Stomach (tissue), 8 donors: ENCODE measurements at regions not wholly inside any gene's neighbourhood (a gene's known extent, or its start where the extent isn't known, plus 50 kb on each side); places are given as distances from the start of the nearest gene placed in this dataset.

ENCODE experiments used
- DNase-seq, 2 donors: peaks; one replicate each; pipeline versions ENCODE4 v3.0.0 to v3.0.0-alpha.2; 2013 to 2019
- H3K27ac ChIP-seq, 5 donors: fragments of 200-600 bp in 4 of 5; sonication (generic) in 4 of 5; one replicate each; pipeline ENCODE4 v1.5.1; 2013 to 2019; ENCODE audit warnings: mild to moderate bottlenecking in 1 of 5, moderate library complexity in 1 of 5
- H3K27me3 ChIP-seq, 3 donors: fragments of 200-600 bp; sonication (generic); one replicate each; pipeline ENCODE4 v1.5.1; 2017 to 2019; ENCODE audit warnings: mixed run types in 1 of 3
- H3K36me3 ChIP-seq, 4 donors: fragments of 200-600 bp; sonication (generic); 1 replicate in 3 of 4; 2 replicates in 1 of 4; pipeline ENCODE4 v1.5.1; 2016 to 2019
- H3K4me1 ChIP-seq, 4 donors: fragments of 200-600 bp; sonication (generic); one replicate each; pipeline ENCODE4 v1.5.1; 2016 to 2019
- H3K4me3 ChIP-seq, 4 donors: fragments of 200-600 bp; sonication (generic) in 3 of 4; one replicate each; pipeline ENCODE4 v1.5.1; 2016 to 2019; ENCODE audit warnings: mild to moderate bottlenecking in 1 of 4
- H3K9me3 ChIP-seq, 4 donors: fragments of 200-600 bp; sonication (generic); one replicate each; pipeline ENCODE4 v1.5.1; 2016 to 2019
- EP300 ChIP-seq: sonication (generic); formaldehyde crosslinking; IDR thresholded peaks from one replicate; pipeline ENCODE4 v1.6.1; 2017; ENCODE audit warnings: antibody characterized with exemption
- POLR2A ChIP-seq, 4 donors: fragments of 450-650 bp; IDR thresholded peaks; one replicate each; pipeline ENCODE4 v1.6.1; 2016; ENCODE audit warnings: antibody characterized with exemption in 4 of 4, control low read depth in 2 of 4, mild to moderate bottlenecking in 1 of 4, moderate library complexity in 1 of 4
- POLR2AphosphoS5 ChIP-seq, 3 donors: sonication (generic); formaldehyde crosslinking; IDR thresholded peaks; one replicate each; pipeline ENCODE4 v1.6.1; 2016; ENCODE audit warnings: antibody characterized with exemption in 3 of 3
- WGBS, 5 donors: extraction: QIAGEN DNeasy Blood & Tissue Kit in 3 of 5; methylation state at CpG; one replicate each; pipeline versions ENCODE4 v1.1.5 to v1.1.7; 2013 to 2018; 5-methylcytosine and 5-hydroxymethylcytosine counted together
- intact Hi-C: fragments of 100-400 bp; cut with DNase I; formaldehyde crosslinking; loops from one replicate; pipeline ENCODE4 v1.15.1; 2023; ENCODE audit warnings: low total_unique reads
- TF ChIP-seq, protein P1 (sequence below), 7 experiments: fragments of 450-650 bp in 4 of 7; fragments of 200-600 bp in 3 of 7; sonication (generic) in 3 of 7; IDR thresholded peaks; one replicate each; pipeline ENCODE4 v1.5.1; 2016 to 2019; ENCODE audit warnings: antibody characterized with exemption in 7 of 7, control low read depth in 2 of 7, mild to moderate bottlenecking in 1 of 7
- donor health status: healthy with polysubstance abuse.
- donor health status: Bipolar disorder and iron deficiency.
- donor health status: healthy.

DNA sequence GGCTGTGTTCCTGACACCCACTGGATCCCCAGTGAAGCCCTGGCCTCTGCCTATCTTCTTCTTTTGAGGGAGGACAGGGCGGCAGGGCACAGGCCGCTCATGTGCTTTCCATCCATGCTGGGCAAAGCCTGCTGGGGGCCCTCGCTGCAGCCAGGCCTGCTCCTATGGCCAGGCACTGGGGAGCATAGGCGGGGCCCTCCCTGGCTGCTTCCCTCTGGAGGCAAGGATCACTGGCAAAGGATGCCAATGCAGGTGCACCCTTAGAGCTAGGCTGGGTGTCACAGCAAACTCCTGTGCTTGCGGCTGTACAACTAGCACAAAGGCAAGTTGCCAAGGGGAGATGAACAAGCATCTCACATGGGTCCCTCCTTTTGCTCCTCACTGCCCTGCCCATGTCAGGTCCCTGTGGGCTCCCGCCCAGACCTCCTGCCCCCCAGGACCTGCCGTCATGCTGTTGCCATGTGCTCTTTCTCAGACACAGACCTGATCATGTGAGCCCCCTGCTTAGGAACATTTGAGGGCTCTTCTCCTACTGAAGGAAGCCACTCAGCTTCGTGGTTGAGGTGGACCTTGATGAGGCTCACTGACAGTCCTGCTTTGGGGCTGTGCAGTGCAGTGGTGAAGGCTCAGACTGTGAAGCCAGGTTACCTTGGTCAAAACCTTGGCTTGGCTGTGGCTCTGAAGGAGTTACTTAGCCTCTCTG lies 393.6 kb downstream of the PTPRU start:
- TF ChIP-seq EP300 (no peak), POLR2A (IDR thresholded peaks at IDR 0.05) (no peak), POLR2AphosphoS5 (IDR thresholded peaks at IDR 0.05) (no peak)
- TF ChIP-seq, protein P1, sequence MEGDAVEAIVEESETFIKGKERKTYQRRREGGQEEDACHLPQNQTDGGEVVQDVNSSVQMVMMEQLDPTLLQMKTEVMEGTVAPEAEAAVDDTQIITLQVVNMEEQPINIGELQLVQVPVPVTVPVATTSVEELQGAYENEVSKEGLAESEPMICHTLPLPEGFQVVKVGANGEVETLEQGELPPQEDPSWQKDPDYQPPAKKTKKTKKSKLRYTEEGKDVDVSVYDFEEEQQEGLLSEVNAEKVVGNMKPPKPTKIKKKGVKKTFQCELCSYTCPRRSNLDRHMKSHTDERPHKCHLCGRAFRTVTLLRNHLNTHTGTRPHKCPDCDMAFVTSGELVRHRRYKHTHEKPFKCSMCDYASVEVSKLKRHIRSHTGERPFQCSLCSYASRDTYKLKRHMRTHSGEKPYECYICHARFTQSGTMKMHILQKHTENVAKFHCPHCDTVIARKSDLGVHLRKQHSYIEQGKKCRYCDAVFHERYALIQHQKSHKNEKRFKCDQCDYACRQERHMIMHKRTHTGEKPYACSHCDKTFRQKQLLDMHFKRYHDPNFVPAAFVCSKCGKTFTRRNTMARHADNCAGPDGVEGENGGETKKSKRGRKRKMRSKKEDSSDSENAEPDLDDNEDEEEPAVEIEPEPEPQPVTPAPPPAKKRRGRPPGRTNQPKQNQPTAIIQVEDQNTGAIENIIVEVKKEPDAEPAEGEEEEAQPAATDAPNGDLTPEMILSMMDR (IDR thresholded peaks at IDR 0.05): no peak
- H3K4me1 ChIP-seq: no peaks in the 10 kb centered on the region
- DNase-seq: peak in 1 of 2 donors; percentile 23
- no peak overlapping the region for H3K4me3 ChIP-seq
- H3K27ac ChIP-seq: no peak overlapping the region
- H3K9me3 ChIP-seq: peaks cover 0 to 10% (median 8%) of the 10 kb centered on the region in 4 donors
- H3K27me3 ChIP-seq: peaks cover 0 to 14% (median 4%) of the 10 kb centered on the region in 3 donors
- 69 to 84% (median 80%) methylated on average over 1 to 8 of the region's 8 CpGs for WGBS, 5 donors
- no peaks in the 10 kb centered on the region for H3K36me3 ChIP-seq
- intact Hi-C loops: no loop called here

DNA sequence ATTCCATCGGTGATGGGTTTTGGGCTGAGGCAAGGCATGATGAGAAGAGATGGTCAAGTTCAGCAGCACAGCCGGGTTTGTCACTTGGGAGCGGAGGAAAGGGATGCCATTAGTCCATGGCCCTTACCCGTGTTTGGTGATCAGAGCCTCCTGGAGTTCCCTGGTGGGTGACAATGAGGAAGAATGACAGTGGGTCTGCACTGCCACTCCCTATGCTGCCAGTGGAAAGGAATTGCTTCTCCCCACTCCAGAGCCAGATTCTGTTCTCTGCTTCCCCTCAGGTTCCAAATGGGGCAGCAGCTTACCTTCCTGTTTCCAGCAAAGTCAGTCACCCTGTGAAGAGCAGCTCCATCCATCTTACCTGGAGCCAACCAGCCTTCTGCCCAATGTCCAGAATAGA lies 393.1 kb downstream of the PTPRU start:
- H3K36me3 ChIP-seq: no peaks in the 10 kb centered on the region
- intact Hi-C loops: no loop called here
- peak in 1 of 2 donors; percentile 2 for DNase-seq
- TF ChIP-seq POLR2A (IDR thresholded peaks at IDR 0.05) (no peak), POLR2AphosphoS5 (IDR thresholded peaks at IDR 0.05) (no peak), EP300 (no peak)
- TF ChIP-seq, protein P1 (IDR thresholded peaks at IDR 0.05): no peak
- H3K4me1 ChIP-seq: no peaks in the 10 kb centered on the region
- peaks cover 0 to 8% (median 0%) of the 10 kb centered on the region in 3 donors for H3K27me3 ChIP-seq
- H3K27ac ChIP-seq: no peak overlapping the region
- peaks cover 0 to 10% (median 8%) of the 10 kb centered on the region in 4 donors for H3K9me3 ChIP-seq
- 60 to 86% (median 68%) methylated on average over 4 of the region's 4 CpGs for WGBS, 5 donors
- H3K4me3 ChIP-seq: no peak overlapping the region

DNA sequence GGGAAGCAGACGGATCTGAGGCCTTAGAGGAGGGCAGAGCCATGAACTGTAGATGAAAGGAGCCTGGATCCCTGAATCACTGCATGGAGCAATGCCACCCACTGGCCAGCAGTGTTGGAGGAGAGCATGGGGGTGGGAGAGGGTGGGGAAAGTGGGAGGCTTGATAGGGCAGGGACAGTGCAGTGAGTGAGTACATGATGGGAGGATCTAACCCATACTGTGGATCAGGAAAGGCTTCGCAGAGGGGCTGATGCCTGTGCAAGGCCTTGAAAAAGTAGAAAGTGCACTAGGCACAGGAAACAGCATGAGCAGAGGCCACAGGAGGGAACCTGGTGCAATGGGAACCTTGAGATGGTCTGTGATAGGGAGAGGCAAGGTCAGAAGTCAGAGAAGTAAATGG lies 391.9 kb downstream of the PTPRU start:
- intact Hi-C loops: no loop called here
- peaks cover 0 to 10% (median 8%) of the 10 kb centered on the region in 4 donors for H3K9me3 ChIP-seq
- no peaks in the 10 kb centered on the region for H3K36me3 ChIP-seq
- no peak overlapping the region for H3K4me3 ChIP-seq
- DNase-seq: no peak
- peaks cover 0 to 14% (median 0%) of the 10 kb centered on the region in 3 donors for H3K27me3 ChIP-seq
- no peaks in the 10 kb centered on the region for H3K4me1 ChIP-seq
- 66 to 94% (median 87%) methylated on average over 2 of the region's 2 CpGs for WGBS, 5 donors
- no peak overlapping the region for H3K27ac ChIP-seq
- TF ChIP-seq POLR2AphosphoS5 (IDR thresholded peaks at IDR 0.05) (no peak), EP300 (no peak), POLR2A (IDR thresholded peaks at IDR 0.05) (no peak)
- TF ChIP-seq, protein P1 (IDR thresholded peaks at IDR 0.05): no peak

DNA sequence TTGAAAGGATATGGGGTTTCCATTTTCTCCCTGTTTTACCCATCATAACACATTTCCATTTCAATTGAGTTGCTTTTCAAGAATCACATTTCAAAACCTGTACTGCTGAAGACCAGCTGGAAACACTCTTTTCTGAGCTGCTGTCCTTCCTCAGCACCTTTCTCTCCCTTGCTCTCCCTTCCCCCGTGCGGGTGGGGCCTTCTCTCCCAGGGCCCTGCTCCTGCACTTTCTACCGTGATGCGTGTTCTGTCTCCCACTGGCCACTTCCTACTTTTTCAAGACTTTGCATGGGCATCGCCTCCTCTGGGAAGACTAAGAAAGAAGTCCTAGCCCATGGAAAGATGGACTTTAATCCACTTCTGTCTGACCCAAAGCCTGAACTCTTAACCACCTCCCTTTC lies 390.4 kb downstream of the PTPRU start:
- TF ChIP-seq EP300 (no peak), POLR2A (IDR thresholded peaks at IDR 0.05) (no peak), POLR2AphosphoS5 (IDR thresholded peaks at IDR 0.05) (no peak)
- TF ChIP-seq, protein P1 (IDR thresholded peaks at IDR 0.05): no peak
- WGBS, 5 donors: 72 to 85% (median 80%) methylated on average over 5 of the region's 5 CpGs
- Histone ChIP-seq H3K4me3 (no peak overlapping the region), H3K27ac (no peak overlapping the region), H3K27me3 (peaks cover 0 to 21% (median 0%) of the 10 kb centered on the region in 3 donors), H3K4me1 (no peaks in the 10 kb centered on the region), H3K36me3 (no peaks in the 10 kb centered on the region), H3K9me3 (peaks cover 0 to 10% (median 8%) of the 10 kb centered on the region in 4 donors)
- intact Hi-C loops: no loop called here
- DNase-seq: no peak
